ENCODE measurements at regions not wholly inside any gene's neighbourhood (a gene's known extent, or its start where the extent isn't known, plus 50 kb on each side); places are given as distances from the start of the nearest gene placed in this dataset.
"Not testable (repeated sequence)": the region's sequence is repeated elsewhere in the genome, so short reads cannot be mapped to it uniquely, and the experiment has no call there.

- DNase-seq: no peak
Measured at GRCh38 chr22:44628835-44629234, 73.2 kb upstream of the PRR5 start.

- no peak for DNase-seq
Measured at GRCh38 chr22:44628273-44628672, 73.7 kb upstream of the PRR5 start.

GRCh38 chr22:44627521-44628139 lies 74.4 kb upstream of the PRR5 start:
- DNase-seq: no peak

- DNase-seq: peak; percentile 79 to 84
Measured at GRCh38 chr22:44625981-44626687, 75.9 kb upstream of the PRR5 start.

GRCh38 chr22:44625421-44625760 lies 76.6 kb upstream of the PRR5 start:
- no peak for DNase-seq

GRCh38 chr22:44624689-44625420 lies 77.1 kb upstream of the PRR5 start:
- DNase-seq: no peak

- DNase-seq: no peak
Measured at GRCh38 chr22:44623771-44624510, 78.1 kb upstream of the PRR5 start.

- DNase-seq: no peak
Measured at GRCh38 chr22:44622679-44623078, 79.3 kb upstream of the PRR5 start.

- DNase-seq: peak; percentile 45 to 54
Measured at GRCh38 chr22:44622147-44622427, 79.9 kb upstream of the PRR5 start.

- DNase-seq: no peak
Measured at GRCh38 chr22:44621401-44622146, 80.4 kb upstream of the PRR5 start.

- DNase-seq: no peak
Measured at GRCh38 chr22:44620841-44621257, 81.2 kb upstream of the PRR5 start.

GRCh38 chr22:44620129-44620840 lies 81.7 kb upstream of the PRR5 start:
- peak; percentile 90 to 91 for DNase-seq

GRCh38 chr22:44619560-44620128 lies 82.4 kb upstream of the PRR5 start:
- DNase-seq: not testable (repeated sequence)

- not testable (repeated sequence) for DNase-seq
Measured at GRCh38 chr22:44618910-44619309, 83.1 kb upstream of the PRR5 start.

- no peak for DNase-seq
Measured at GRCh38 chr22:44618400-44618799, 83.6 kb upstream of the PRR5 start.

GRCh38 chr22:44617828-44618227 lies 84.2 kb upstream of the PRR5 start:
- DNase-seq: no peak

GRCh38 chr22:44616882-44617655 lies 84.9 kb upstream of the PRR5 start:
- no peak for DNase-seq

- DNase-seq: no peak
Measured at GRCh38 chr22:44616461-44616860, 85.5 kb upstream of the PRR5 start.

GRCh38 chr22:44615602-44616180 lies 86.3 kb upstream of the PRR5 start:
- DNase-seq: no peak

- no peak for DNase-seq
Measured at GRCh38 chr22:44615146-44615545, 86.9 kb upstream of the PRR5 start.

GRCh38 chr22:44613196-44613595 lies 88.8 kb upstream of the PRR5 start:
- DNase-seq: no peak

Measured in CD4-positive, alpha-beta T cell treated with Interleukin-4 for 1 hour (primary cell).